NCI-H526 (cell line): ENCODE measurements at regions not wholly inside any gene's neighbourhood (a gene's known extent, or its start where the extent isn't known, plus 50 kb on each side); places are given as distances from the start of the nearest gene placed in this dataset.
"Not testable (repeated sequence)": the region's sequence is repeated elsewhere in the genome, so short reads cannot be mapped to it uniquely, and the experiment has no call there.

Experiments used
- DNase-seq, 2 experiments: peaks; one replicate each; lab custom pipeline; 2025; lab: John Stamatoyannopoulos, UW

DNA sequence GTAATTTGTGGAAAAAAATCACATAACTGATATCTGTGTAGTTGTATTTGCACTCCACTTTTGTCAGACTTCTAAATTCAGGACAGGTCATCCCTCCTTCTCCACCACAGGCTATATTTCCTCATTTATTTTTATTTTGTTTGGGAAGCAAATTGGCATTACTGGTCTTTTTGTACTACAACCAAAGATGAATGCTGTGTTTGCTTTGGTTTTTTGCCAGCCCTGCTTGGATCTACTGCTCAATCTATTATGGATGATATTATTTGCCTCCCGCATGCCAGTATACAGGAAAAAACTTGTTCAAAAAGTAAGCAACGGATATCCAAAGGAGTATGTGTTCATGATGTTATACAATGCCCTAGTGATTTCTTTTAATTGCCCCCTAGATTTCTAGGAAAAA, 948.8 kb downstream of the TRHDE start:
- DNase-seq = no peak

- DNase-seq = no peak
Measured at GRCh38 chr12:73221398-73221797, 949.2 kb downstream of the TRHDE start.

DNA sequence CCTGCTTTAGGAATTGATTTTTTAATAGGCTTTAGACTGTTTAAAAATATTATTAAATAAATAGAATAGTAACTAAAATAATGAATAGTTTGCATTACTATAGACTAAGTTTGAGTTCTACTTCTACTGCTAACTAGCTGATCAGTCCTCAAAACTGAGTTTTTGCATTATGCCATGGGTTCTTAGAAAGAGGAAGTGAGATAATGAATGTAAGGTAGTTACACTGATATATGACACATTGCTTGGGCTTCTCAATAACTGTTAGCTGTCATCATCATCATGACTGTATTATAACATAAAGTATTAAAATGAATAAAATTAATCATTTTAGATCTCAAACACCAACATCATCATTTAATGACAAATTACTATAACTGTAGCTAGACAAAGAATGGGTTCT, 949.7 kb downstream of the TRHDE start:
- DNase-seq = no peak

- DNase-seq = no peak
Measured at GRCh38 chr12:73225371-73225937, 953.3 kb downstream of the TRHDE start.

DNA sequence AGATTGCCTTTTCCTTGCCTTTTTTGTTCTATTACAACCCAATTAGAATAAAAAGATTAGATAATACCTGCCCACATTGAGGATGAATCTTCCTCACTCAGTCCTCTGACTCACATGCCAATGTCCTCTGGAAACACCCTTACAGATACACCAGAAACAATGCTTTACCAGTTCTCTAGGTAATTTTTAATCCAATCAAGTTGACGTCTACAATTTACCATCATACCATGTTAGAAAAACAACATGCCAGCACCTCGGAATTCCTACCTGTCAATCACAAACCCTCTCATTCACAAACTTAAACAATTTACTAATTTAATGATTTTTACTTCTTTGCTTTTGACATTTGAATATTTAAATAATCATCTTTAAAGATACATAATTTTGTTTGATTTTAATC, 953.8 kb downstream of the TRHDE start:
- DNase-seq = no peak

DNA sequence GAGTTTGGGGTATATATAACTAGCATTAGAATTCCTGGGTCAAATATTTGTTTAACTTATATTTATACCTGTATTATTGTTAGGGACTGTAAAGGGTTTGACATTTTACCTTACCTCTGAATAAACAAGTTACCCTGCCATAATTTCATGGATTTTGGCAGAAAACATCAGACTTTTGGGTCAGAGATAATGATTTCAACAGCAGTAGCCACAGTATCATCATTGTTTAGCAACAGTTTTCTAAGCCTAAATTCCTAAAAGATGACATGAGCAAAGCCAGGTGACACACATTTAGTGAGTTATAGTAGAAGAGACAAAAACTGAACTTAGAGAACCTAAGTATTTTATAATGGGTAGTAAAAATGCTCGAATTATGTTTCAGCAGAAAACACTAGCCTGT, 954.4 kb downstream of the TRHDE start:
- DNase-seq = no peak

GRCh38 chr12:73228828-73229227, 956.7 kb downstream of the TRHDE start:
- DNase-seq = not testable (repeated sequence)

- no peak for DNase-seq
Measured at GRCh38 chr12:73235387-73235786, 963.2 kb downstream of the TRHDE start.

DNA sequence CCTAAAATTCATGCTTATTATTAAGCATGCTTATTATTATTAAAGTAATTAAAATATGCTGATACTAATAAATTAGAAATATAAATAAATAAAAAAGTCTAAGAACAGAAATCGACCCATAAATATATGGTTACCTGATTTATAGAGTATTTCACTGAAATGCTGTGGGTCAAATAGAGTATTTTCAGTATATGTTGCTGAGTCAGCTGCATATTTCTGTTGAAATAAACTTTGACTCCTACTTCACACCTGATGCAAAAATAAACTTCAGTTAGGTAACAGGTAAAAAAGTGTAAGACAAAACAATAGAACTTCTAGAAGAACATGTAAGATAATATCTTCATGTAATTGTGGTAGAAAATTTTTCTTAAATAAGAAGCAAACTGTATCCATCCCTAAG, 967.9 kb downstream of the TRHDE start:
- DNase-seq = no peak

DNA sequence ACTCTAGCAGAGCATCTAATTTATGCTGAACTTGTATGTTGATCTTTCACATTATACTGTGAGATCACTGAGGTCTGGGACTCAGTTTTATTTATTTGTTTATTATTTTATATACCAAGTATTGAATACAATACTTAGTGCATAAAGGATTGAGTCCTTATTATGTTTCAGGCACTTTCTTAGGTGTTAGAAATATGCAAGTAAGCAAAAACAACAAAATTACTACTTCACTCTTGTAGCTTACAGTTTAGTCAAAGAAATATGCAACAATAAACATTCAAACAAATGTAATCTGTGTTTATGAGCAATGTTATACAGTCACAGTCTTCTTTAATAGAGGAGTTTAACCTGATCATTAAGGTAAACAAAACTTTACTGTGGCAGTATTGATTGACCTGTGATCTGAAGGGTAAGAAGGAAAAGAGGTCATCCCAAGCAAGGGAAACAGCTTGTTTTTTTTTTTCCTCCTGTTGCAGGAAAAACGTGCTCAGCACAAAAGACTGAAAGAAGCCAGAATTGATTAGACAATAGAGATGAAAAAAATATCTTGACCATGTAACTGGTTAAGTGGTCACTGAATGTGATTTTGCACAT, 990.7 kb downstream of the TRHDE start:
- no peak for DNase-seq

- DNase-seq = no peak
Measured at GRCh38 chr12:73266206-73266605, 994.0 kb downstream of the TRHDE start.

- no peak for DNase-seq
Measured at GRCh38 chr12:73274976-73275375, 1002.8 kb downstream of the TRHDE start.

DNA sequence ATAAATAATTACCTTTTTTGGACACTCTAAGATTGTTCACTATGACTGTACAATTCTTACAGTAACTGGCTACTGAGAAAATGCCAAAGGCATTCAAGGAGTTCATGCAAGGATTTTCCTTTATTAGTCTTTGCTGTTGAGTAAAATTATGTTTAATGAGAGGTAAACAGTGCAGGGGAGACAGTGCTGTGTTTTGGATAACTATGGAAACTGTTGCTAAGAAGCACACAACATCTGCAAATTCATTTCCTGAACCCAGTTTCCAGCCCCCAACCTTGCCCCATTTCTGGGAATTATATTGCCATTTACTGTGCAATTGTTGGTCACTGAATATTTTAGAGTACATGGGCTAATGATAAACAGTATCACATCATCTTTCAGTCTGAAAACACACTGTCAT, 1005.8 kb downstream of the TRHDE start:
- no peak for DNase-seq

DNA sequence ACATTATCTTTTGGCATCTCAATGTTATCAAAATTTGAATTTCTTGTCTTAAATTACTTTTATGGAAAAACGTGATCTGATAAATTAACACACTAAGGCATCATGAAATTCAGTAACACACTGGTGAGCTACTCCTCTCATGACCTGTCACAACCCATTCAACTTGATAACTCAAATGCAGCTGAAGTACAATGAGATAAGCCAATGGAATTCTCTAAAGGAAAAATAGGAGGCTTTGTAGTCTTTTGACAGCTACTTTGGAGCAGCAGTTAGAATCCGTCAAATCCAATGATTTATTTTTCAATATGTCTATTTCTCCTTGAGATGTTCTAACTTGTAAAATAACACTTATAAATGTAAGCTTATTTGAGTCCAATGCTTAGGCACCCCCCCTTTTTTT, 1029.4 kb downstream of the TRHDE start:
- no peak for DNase-seq

DNA sequence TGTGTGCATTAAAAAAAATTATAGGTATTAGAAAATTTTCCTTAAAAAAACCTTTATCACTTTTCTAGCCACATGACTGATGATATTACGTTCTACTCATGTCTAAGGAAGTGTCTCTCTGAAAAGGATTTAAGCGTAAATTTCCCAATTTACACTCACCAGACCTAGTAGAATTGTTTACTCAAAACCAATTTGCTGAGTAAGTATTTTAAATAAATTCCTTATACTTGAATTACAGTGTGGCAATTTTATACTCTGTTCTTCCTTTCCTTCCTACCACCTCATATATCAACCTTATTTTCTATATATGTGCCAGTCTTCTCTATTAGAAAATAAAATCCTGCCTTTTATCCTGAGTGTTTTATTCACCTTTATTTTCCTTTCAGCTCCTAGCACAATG, 1035.1 kb downstream of the TRHDE start:
- no peak for DNase-seq

DNA sequence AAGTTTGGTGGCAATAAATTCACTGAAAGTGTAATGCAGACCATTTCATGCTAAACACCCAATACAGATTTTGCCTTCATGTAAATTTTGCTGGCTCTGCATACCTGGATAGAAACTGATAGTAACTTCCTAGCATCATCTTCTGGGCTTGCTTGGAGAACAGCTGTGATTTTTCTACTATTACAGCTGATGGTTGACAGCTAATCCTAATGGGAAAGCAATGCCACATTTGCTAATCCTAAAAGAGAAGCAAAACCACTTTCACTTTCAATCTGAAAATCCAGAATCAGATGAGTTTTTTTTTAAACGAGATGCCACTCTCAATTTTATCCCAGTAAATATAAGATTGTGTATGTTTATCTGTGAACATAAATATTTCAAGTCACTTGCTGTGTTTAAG, 1035.9 kb downstream of the TRHDE start:
- DNase-seq = no peak

- DNase-seq = no peak
Measured at GRCh38 chr12:73308747-73309146, 1036.6 kb downstream of the TRHDE start.

GRCh38 chr12:73321319-73321718, 1049.1 kb downstream of the TRHDE start:
- DNase-seq = no peak

- no peak for DNase-seq
Measured at GRCh38 chr12:73321776-73322175, 1049.6 kb downstream of the TRHDE start.

- DNase-seq = no peak
Measured at GRCh38 chr12:73330584-73331351, 1058.6 kb downstream of the TRHDE start.

GRCh38 chr12:73341559-73342247, 1069.5 kb downstream of the TRHDE start:
- DNase-seq = no peak

- DNase-seq = no peak
Measured at GRCh38 chr12:73342733-73343132, 1070.6 kb downstream of the TRHDE start.

DNA sequence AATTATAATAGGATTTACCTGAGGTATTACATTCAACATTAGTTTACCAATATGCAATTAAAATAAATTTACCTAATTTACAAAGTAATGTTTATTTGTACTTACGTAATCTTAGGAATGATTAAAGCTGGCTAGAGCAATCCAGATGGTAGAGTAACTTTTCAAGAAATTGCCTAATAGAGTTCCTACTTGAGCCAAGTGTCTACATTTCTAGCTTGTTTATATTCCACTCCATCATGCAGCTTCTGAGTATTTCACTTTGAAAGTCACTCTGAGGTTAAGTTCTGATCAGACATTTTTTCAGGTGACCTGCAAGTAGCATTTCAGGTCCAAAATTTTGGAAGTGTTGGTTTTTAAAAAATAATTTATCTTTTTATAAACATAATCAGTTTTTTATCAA, 1080.7 kb downstream of the TRHDE start:
- DNase-seq = no peak
